HG03558 (cell line): ENCODE measurements at regions not wholly inside any gene's neighbourhood (a gene's known extent, or its start where the extent isn't known, plus 50 kb on each side); places are given as distances from the start of the nearest gene placed in this dataset.
"Not testable (repeated sequence)": the region's sequence is repeated elsewhere in the genome, so short reads cannot be mapped to it uniquely, and the experiment has no call there.

ENCODE experiments used
- ATAC-seq: cut with Tn5 transposase; IDR thresholded peaks from one replicate; pipeline ENCODE4 v1.9.1; 2021; ENCODE audit warnings: moderate number of reproducible peaks; ENCODE audit not compliant: unreplicated experiment; ENCODE audit errors: extremely low read depth

GRCh38 chr1:113292603-113293255 lies 97.6 kb upstream of the MAGI3 start:
- no peak for ATAC-seq

GRCh38 chr1:113293256-113293626 lies 97.1 kb upstream of the MAGI3 start:
- ATAC-seq = no peak

- no peak for ATAC-seq
These were observed 92.6 kb upstream of the MAGI3 start for GRCh38 chr1:113297749-113298148.

GRCh38 chr1:113298941-113299340 lies 91.4 kb upstream of the MAGI3 start:
- no peak for ATAC-seq

GRCh38 chr1:113302636-113303035 lies 87.7 kb upstream of the MAGI3 start:
- ATAC-seq = no peak

GRCh38 chr1:113303267-113303666 lies 87.0 kb upstream of the MAGI3 start:
- no peak for ATAC-seq

- ATAC-seq = not testable (repeated sequence)
These were observed 85.3 kb upstream of the MAGI3 start for GRCh38 chr1:113305029-113305428.

- no peak for ATAC-seq
These were observed 82.4 kb upstream of the MAGI3 start for GRCh38 chr1:113307771-113308445.

GRCh38 chr1:113312651-113313050 lies 77.7 kb upstream of the MAGI3 start:
- ATAC-seq = not testable (repeated sequence)

- ATAC-seq = no peak
These were observed 75.7 kb upstream of the MAGI3 start for GRCh38 chr1:113314600-113314999.

GRCh38 chr1:113320272-113320671 lies 70.0 kb upstream of the MAGI3 start:
- ATAC-seq = no peak

- ATAC-seq = no peak
These were observed 69.2 kb upstream of the MAGI3 start for GRCh38 chr1:113320972-113321680.

GRCh38 chr1:113321771-113322387 lies 68.4 kb upstream of the MAGI3 start:
- ATAC-seq = no peak

GRCh38 chr1:113322439-113322838 lies 67.9 kb upstream of the MAGI3 start:
- ATAC-seq = no peak

GRCh38 chr1:113325022-113325421 lies 65.3 kb upstream of the MAGI3 start:
- no peak for ATAC-seq

GRCh38 chr1:113326976-113327375 lies 63.3 kb upstream of the MAGI3 start:
- no peak for ATAC-seq

- no peak for ATAC-seq
These were observed 57.3 kb upstream of the MAGI3 start for GRCh38 chr1:113333056-113333455.

- no peak for ATAC-seq
These were observed 50.3 kb upstream of the MAGI3 start for GRCh38 chr1:113340038-113340437.
